Trophoblast cell (in vitro differentiated cells and primary cell): ENCODE measurements at regions not wholly inside any gene's neighbourhood (a gene's known extent, or its start where the extent isn't known, plus 50 kb on each side); places are given as distances from the start of the nearest gene placed in this dataset.

Experiments used
- DNase-seq, 2 donors: peaks; one replicate each; pipeline ENCODE4 v3.0.0-alpha.2; 2016
- H2AFZ ChIP-seq: 2 replicates; pipeline ENCODE4 v1.6.1; 2013; ENCODE audit warnings: low read length, moderate library complexity, mild to moderate bottlenecking; ENCODE audit not compliant: insufficient read depth, poor library complexity
- H2AK5ac ChIP-seq: 2 replicates; pipeline ENCODE4 v1.6.1; 2013; ENCODE audit warnings: mild to moderate bottlenecking, low read length
- H2BK120ac ChIP-seq: 2 replicates; pipeline ENCODE4 v1.6.1; 2013; ENCODE audit warnings: low read length, mild to moderate bottlenecking, moderate library complexity; ENCODE audit not compliant: insufficient read depth, poor library complexity
- H2BK12ac ChIP-seq: 2 replicates; pipeline ENCODE4 v1.6.1; 2013; ENCODE audit warnings: mild to moderate bottlenecking, low read length, moderate library complexity
- H2BK5ac ChIP-seq: 2 replicates; pipeline ENCODE4 v1.6.1; 2013; ENCODE audit warnings: low read length, low read depth, moderate library complexity, mild to moderate bottlenecking; ENCODE audit not compliant: poor library complexity
- H3K14ac ChIP-seq: 2 replicates; pipeline ENCODE4 v1.6.1; 2013; ENCODE audit warnings: mild to moderate bottlenecking, low read length
- H3K18ac ChIP-seq: 2 replicates; pipeline ENCODE4 v1.6.1; 2013; ENCODE audit warnings: mild to moderate bottlenecking, low read length
- H3K23ac ChIP-seq: 2 replicates; pipeline ENCODE4 v1.6.1; 2013; ENCODE audit warnings: low read length
- H3K27ac ChIP-seq: 2 replicates; pipeline ENCODE4 v1.5.1; 2013; ENCODE audit warnings: low read depth, mild to moderate bottlenecking, inconsistent platforms, low read length, moderate library complexity
- H3K27me3 ChIP-seq: 2 replicates; pipeline ENCODE4 v1.6.1; 2013; ENCODE audit warnings: inconsistent platforms, mild to moderate bottlenecking, low read length, moderate library complexity; ENCODE audit not compliant: insufficient read depth
- H3K36me3 ChIP-seq, 2 experiments: 1 replicate in 1 of 2; 2 replicates in 1 of 2; pipeline ENCODE4 v1.6.1; 2013; ENCODE audit warnings: low read length in 2 of 2, mild to moderate bottlenecking in 2 of 2, moderate library complexity in 1 of 2; ENCODE audit not compliant: insufficient read depth in 2 of 2, control insufficient read depth in 1 of 2
- H3K4ac ChIP-seq: 2 replicates; pipeline ENCODE4 v1.6.1; 2013; ENCODE audit warnings: low read depth, mild to moderate bottlenecking, low read length, moderate library complexity
- H3K4me1 ChIP-seq, 2 experiments: 1 replicate in 1 of 2; 2 replicates in 1 of 2; pipeline ENCODE4 v1.6.1; 2013; ENCODE audit warnings: low read length in 2 of 2, mild to moderate bottlenecking in 2 of 2, moderate library complexity in 1 of 2; ENCODE audit not compliant: insufficient read depth in 2 of 2, control insufficient read depth in 1 of 2
- H3K4me2 ChIP-seq: 2 replicates; pipeline ENCODE4 v1.6.1; 2013; ENCODE audit warnings: inconsistent platforms, mild to moderate bottlenecking, low read length, moderate library complexity
- H3K4me3 ChIP-seq: 2 replicates; pipeline ENCODE4 v1.5.1; 2013; ENCODE audit warnings: mild to moderate bottlenecking, low read depth, low read length, inconsistent platforms
- H3K79me1 ChIP-seq: one replicate; pipeline ENCODE4 v1.6.1; 2013; ENCODE audit warnings: low read length
- H3K79me2 ChIP-seq: 2 replicates; pipeline ENCODE4 v1.6.1; 2013; ENCODE audit warnings: low read length, mild to moderate bottlenecking; ENCODE audit not compliant: control insufficient read depth, insufficient read depth, poor library complexity
- H3K9ac ChIP-seq: 2 replicates; pipeline ENCODE4 v1.6.1; 2013; ENCODE audit warnings: mild to moderate bottlenecking, low read length
- H3K9me3 ChIP-seq: 2 replicates; pipeline ENCODE4 v1.6.1; 2013; ENCODE audit warnings: low read depth, mild to moderate bottlenecking, control low read depth, inconsistent platforms, low read length; ENCODE audit not compliant: insufficient read depth
- H4K12ac ChIP-seq: 2 replicates; pipeline ENCODE4 v1.6.1; 2013; ENCODE audit warnings: low read depth, mild to moderate bottlenecking, low read length, moderate library complexity
- H4K8ac ChIP-seq: 2 replicates; pipeline ENCODE4 v1.6.1; 2013; ENCODE audit warnings: low read depth, mild to moderate bottlenecking, low read length, moderate library complexity
- H4K91ac ChIP-seq: one replicate; pipeline ENCODE4 v1.6.1; 2013; ENCODE audit warnings: low read depth, mild to moderate bottlenecking, low read length, moderate library complexity
- WGBS: extraction: QIAGEN DNeasy Blood & Tissue Kit; methylation state at CpG from one replicate; pipeline ENCODE4 v1.1.7; 2013; ENCODE audit warnings: missing lambda C conversion rate; ENCODE audit not compliant: insufficient read length, insufficient coverage; ENCODE audit errors: extremely low coverage; 5-methylcytosine and 5-hydroxymethylcytosine counted together

DNA sequence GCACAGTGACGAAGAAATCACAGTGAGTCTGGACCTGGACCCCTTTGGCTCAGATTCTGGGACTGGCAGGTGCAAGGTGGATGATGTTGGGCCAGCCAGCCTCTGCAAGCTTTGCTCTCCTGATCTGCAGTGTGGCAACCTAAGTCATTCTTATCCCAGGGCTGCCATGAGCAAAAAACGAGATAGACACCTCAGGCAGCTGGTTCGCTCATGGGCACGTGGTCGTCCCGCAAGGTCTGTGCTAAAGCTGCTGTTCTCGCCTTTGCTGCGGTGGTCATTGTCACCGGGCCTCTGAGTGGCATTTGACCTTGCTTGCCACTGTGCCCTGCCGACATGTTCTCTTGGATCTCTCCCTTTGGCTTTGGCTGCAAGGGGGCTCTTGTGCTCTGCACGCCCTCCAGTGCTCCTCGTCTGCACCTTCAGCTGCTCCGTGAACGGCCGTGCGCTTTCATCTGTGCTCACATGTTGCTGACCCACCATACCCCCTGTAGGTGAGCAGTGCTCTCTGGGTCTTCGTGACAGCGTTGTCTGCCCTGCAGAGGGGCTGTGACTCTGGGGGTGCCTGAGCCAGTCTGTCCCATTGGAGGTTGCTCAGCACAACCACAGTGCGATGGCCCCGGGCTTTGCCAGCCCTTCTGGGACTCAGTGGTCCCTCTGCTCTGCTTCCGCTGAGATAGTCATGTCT, 317.0 kb downstream of the GLRX3 start:
- H2BK120ac ChIP-seq, result no peak overlapping the region
- no peak overlapping the region for H2AK5ac ChIP-seq
- H3K9ac ChIP-seq, result no peak overlapping the region
- no peak for DNase-seq
- peaks cover 0 to 3% of the 10 kb centered on the region in 2 experiments for H3K4me1 ChIP-seq
- peaks cover 3% of the 10 kb centered on the region for H3K9me3 ChIP-seq
- no peaks in the 10 kb centered on the region for H3K79me1 ChIP-seq
- no peak overlapping the region for H3K4me3 ChIP-seq
- no peak overlapping the region for H2BK12ac ChIP-seq
- no peak overlapping the region for H3K4me2 ChIP-seq
- H3K14ac ChIP-seq, result no peak overlapping the region
- H3K4ac ChIP-seq, result no peak overlapping the region
- H4K12ac ChIP-seq, result no peak overlapping the region
- H3K36me3 ChIP-seq, result no peaks in the 10 kb centered on the region
- no peak overlapping the region for H3K23ac ChIP-seq
- WGBS, result no CpG with 5 or more reads among the region's 21 CpGs
- H3K79me2 ChIP-seq, result no peaks in the 10 kb centered on the region
- no peak overlapping the region for H2BK5ac ChIP-seq
- no peak overlapping the region for H3K18ac ChIP-seq
- no peak overlapping the region for H2AFZ ChIP-seq
- H4K8ac ChIP-seq, result no peak overlapping the region
- H4K91ac ChIP-seq, result no peak overlapping the region
- H3K27ac ChIP-seq, result no peak overlapping the region
- H3K27me3 ChIP-seq, result no peaks in the 10 kb centered on the region

- no peak overlapping the region for H3K4me2 ChIP-seq
- no peak overlapping the region for H2BK5ac ChIP-seq
- H3K9me3 ChIP-seq, result peaks cover 4% of the 10 kb centered on the region
- no peaks in the 10 kb centered on the region for H3K79me1 ChIP-seq
- no peak overlapping the region for H3K14ac ChIP-seq
- no peak overlapping the region for H3K4ac ChIP-seq
- no peak overlapping the region for H3K4me3 ChIP-seq
- no peaks in the 10 kb centered on the region for H3K36me3 ChIP-seq
- no peak overlapping the region for H4K8ac ChIP-seq
- no peak overlapping the region for H3K27ac ChIP-seq
- H2AK5ac ChIP-seq, result no peak overlapping the region
- H2AFZ ChIP-seq, result no peak overlapping the region
- no peak for DNase-seq
- H3K9ac ChIP-seq, result no peak overlapping the region
- no peak overlapping the region for H2BK120ac ChIP-seq
- H3K4me1 ChIP-seq, result peaks cover 0 to 3% of the 10 kb centered on the region in 2 experiments
- H3K23ac ChIP-seq, result no peak overlapping the region
- no peak overlapping the region for H4K12ac ChIP-seq
- no peak overlapping the region for H3K18ac ChIP-seq
- WGBS, result no CpG with 5 or more reads among the region's 17 CpGs
- no peak overlapping the region for H4K91ac ChIP-seq
- no peaks in the 10 kb centered on the region for H3K27me3 ChIP-seq
- no peak overlapping the region for H2BK12ac ChIP-seq
- H3K79me2 ChIP-seq, result no peaks in the 10 kb centered on the region
Measured at GRCh38 chr10:130453721-130454542, 317.7 kb downstream of the GLRX3 start.

DNA sequence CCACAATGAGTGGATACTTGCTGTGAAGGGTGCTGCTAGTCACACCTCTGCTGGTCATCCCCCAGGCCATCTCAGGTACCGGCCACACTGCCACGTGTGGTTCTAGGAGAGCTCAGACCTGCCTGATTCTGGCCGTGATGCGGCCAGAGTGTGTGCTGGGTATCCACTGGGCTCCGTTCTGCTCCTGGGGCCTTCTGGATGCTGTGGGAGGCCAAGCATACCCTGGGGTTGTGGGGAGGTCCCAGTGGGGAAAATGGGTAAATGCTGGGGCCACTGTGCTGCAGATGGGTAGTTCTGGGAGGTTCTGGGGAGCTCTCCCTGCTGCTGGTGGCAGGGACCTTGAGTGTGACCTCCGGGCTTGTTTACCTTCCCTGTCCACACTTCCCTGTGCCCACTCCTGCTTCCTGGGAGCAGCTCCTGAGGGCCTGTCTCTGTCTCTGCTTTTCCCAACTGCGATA, 318.4 kb downstream of the GLRX3 start:
- H3K36me3 ChIP-seq, result no peaks in the 10 kb centered on the region
- no peaks in the 10 kb centered on the region for H3K79me1 ChIP-seq
- H3K4me2 ChIP-seq, result no peak overlapping the region
- no peak overlapping the region for H2BK12ac ChIP-seq
- H3K14ac ChIP-seq, result no peak overlapping the region
- no peak overlapping the region for H3K4ac ChIP-seq
- H4K12ac ChIP-seq, result no peak overlapping the region
- no CpG with 5 or more reads among the region's 7 CpGs for WGBS
- H3K9me3 ChIP-seq, result peaks cover 7% of the 10 kb centered on the region
- H3K23ac ChIP-seq, result no peak overlapping the region
- no peak overlapping the region for H2BK120ac ChIP-seq
- H3K27ac ChIP-seq, result no peak overlapping the region
- H3K79me2 ChIP-seq, result no peaks in the 10 kb centered on the region
- H2AK5ac ChIP-seq, result no peak overlapping the region
- H3K18ac ChIP-seq, result no peak overlapping the region
- H3K4me3 ChIP-seq, result no peak overlapping the region
- no peak overlapping the region for H2BK5ac ChIP-seq
- no peak overlapping the region for H4K8ac ChIP-seq
- peaks cover 0 to 3% of the 10 kb centered on the region in 2 experiments for H3K4me1 ChIP-seq
- H2AFZ ChIP-seq, result no peak overlapping the region
- no peak for DNase-seq
- H4K91ac ChIP-seq, result no peak overlapping the region
- H3K9ac ChIP-seq, result no peak overlapping the region
- H3K27me3 ChIP-seq, result no peaks in the 10 kb centered on the region

DNA sequence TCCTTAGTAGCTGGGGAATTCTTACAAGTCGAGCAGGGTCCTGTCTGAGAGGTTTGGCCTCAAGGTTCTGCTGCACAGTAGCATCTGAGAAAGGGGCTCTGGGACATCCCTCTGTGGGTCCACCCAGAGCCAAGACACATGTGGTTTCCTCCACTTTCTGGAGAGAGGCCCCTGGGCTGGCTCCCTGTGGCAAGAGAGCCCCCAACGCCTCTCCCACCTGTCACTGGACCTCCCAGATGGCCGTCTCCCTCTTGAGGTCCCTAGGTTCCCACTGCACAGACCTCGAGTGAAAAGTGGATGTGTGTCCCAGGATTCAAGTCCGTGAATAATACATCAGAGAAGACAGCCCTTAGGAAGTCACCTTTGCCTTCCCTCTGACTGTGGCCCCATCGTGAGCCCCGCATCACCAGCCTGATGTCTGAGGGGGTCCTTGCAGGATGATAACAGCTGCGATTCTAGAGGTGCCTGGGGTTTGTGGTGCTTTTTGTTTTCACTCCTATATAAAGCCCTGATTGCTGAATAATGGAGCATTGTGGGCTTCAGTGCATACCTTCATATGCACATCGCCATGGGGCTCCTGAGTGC, 319.0 kb downstream of the GLRX3 start:
- WGBS, result no CpG with 5 or more reads among the region's 9 CpGs
- no peak overlapping the region for H3K27ac ChIP-seq
- H3K18ac ChIP-seq, result no peak overlapping the region
- peaks cover 0 to 3% of the 10 kb centered on the region in 2 experiments for H3K4me1 ChIP-seq
- no peaks in the 10 kb centered on the region for H3K27me3 ChIP-seq
- H2BK5ac ChIP-seq, result no peak overlapping the region
- no peak for DNase-seq
- peaks cover 11% of the 10 kb centered on the region for H3K9me3 ChIP-seq
- no peak overlapping the region for H3K4me2 ChIP-seq
- H3K4ac ChIP-seq, result no peak overlapping the region
- H3K79me1 ChIP-seq, result no peaks in the 10 kb centered on the region
- H4K91ac ChIP-seq, result no peak overlapping the region
- no peak overlapping the region for H3K23ac ChIP-seq
- no peaks in the 10 kb centered on the region for H3K79me2 ChIP-seq
- no peak overlapping the region for H2BK120ac ChIP-seq
- H4K12ac ChIP-seq, result no peak overlapping the region
- no peaks in the 10 kb centered on the region for H3K36me3 ChIP-seq
- H2AK5ac ChIP-seq, result no peak overlapping the region
- H3K14ac ChIP-seq, result no peak overlapping the region
- no peak overlapping the region for H4K8ac ChIP-seq
- no peak overlapping the region for H2BK12ac ChIP-seq
- H3K9ac ChIP-seq, result no peak overlapping the region
- no peak overlapping the region for H2AFZ ChIP-seq
- no peak overlapping the region for H3K4me3 ChIP-seq
